GM21737 (cell line): ENCODE measurements at regions not wholly inside any gene's neighbourhood (a gene's known extent, or its start where the extent isn't known, plus 50 kb on each side); places are given as distances from the start of the nearest gene placed in this dataset.

Experiments used
- ATAC-seq: cut with Tn5 transposase; IDR thresholded peaks from one replicate; pipeline ENCODE4 v1.9.1; 2021; ENCODE audit warnings: mild to moderate bottlenecking, moderate library complexity; ENCODE audit not compliant: unreplicated experiment

GRCh38 chr4:114334884-114335330 is 263.7 kb upstream of the UGT8 start:
- ATAC-seq = no peak

- no peak for ATAC-seq
Measured at GRCh38 chr4:114335339-114335738, 263.3 kb upstream of the UGT8 start.

- ATAC-seq = no peak
Measured at GRCh38 chr4:114343015-114343414, 255.6 kb upstream of the UGT8 start.

- no peak for ATAC-seq
Measured at GRCh38 chr4:114349543-114350175, 248.9 kb upstream of the UGT8 start.

- no peak for ATAC-seq
Measured at GRCh38 chr4:114358901-114359300, 239.7 kb upstream of the UGT8 start.

- ATAC-seq = no peak
Measured at GRCh38 chr4:114361249-114361648, 237.4 kb upstream of the UGT8 start.

- ATAC-seq = no peak
Measured at GRCh38 chr4:114364857-114365256, 233.8 kb upstream of the UGT8 start.

GRCh38 chr4:114365591-114365990 is 233.0 kb upstream of the UGT8 start:
- no peak for ATAC-seq

- ATAC-seq = no peak
Measured at GRCh38 chr4:114366368-114366767, 232.2 kb upstream of the UGT8 start.

GRCh38 chr4:114368751-114369150 is 229.9 kb upstream of the UGT8 start:
- no peak for ATAC-seq

GRCh38 chr4:114373508-114373907 is 225.1 kb upstream of the UGT8 start:
- no peak for ATAC-seq

GRCh38 chr4:114378305-114378903 is 220.2 kb upstream of the UGT8 start:
- ATAC-seq = no peak

- ATAC-seq = no peak
Measured at GRCh38 chr4:114383067-114383466, 215.5 kb upstream of the UGT8 start.

GRCh38 chr4:114383721-114384120 is 214.9 kb upstream of the UGT8 start:
- no peak for ATAC-seq

GRCh38 chr4:114384629-114385028 is 214.0 kb upstream of the UGT8 start:
- no peak for ATAC-seq

GRCh38 chr4:114385195-114385985 is 213.2 kb upstream of the UGT8 start:
- no peak for ATAC-seq

- no peak for ATAC-seq
Measured at GRCh38 chr4:114386637-114387233, 211.9 kb upstream of the UGT8 start.

GRCh38 chr4:114389070-114389685 is 209.4 kb upstream of the UGT8 start:
- ATAC-seq = no peak

GRCh38 chr4:114393295-114394038 is 205.1 kb upstream of the UGT8 start:
- no peak for ATAC-seq

GRCh38 chr4:114396808-114397207 is 201.8 kb upstream of the UGT8 start:
- no peak for ATAC-seq

GRCh38 chr4:114398410-114398809 is 200.2 kb upstream of the UGT8 start:
- no peak for ATAC-seq
